Panc1 (cell line): ENCODE measurements at regions not wholly inside any gene's neighbourhood (a gene's known extent, or its start where the extent isn't known, plus 50 kb on each side); places are given as distances from the start of the nearest gene placed in this dataset.

Experiments
- ATAC-seq: fragments of 200-7000 bp; cut with Tn5 transposase; 2 replicates; pipeline ENCODE4 v1.9.1; 2020; ENCODE audit warnings: mild to moderate bottlenecking, moderate library complexity
- BruUV-seq: library from RNA; stranded (reverse); fragments of 400-500 nt; replicated peaks from 2 replicates; lab custom pipeline; 2021; lab: Mats Ljungman, UMichigan
- CTCF ChIA-PET: fragments of 300-600 bp; sonication (Branson Sonifier 250); formaldehyde crosslinking; loops from one replicate; lab custom pipeline; 2022; ENCODE audit warnings: antibody characterized with exemption; lab: Charles Lee
- POLR2A ChIA-PET: fragments of 300-600 bp; sonication (Branson Sonifier 250); formaldehyde crosslinking; loops from one replicate; lab custom pipeline; 2022; ENCODE audit warnings: antibody characterized with exemption; lab: Charles Lee
- DNase-seq: peaks from one replicate; pipeline ENCODE4 v3.0.0-alpha.2; 2010; ENCODE audit warnings: low read depth, low spot score
- H3K27ac ChIP-seq: 2 replicates; pipeline ENCODE4 v1.5.1; 2011; ENCODE audit warnings: mild to moderate bottlenecking, low read length, inconsistent platforms
- H3K27me3 ChIP-seq: fragments of 200-500 bp; sonication (Bioruptor generic); 2 replicates; pipeline ENCODE4 v1.6.0; 2014; ENCODE audit warnings: low read length, inconsistent platforms; ENCODE audit not compliant: control insufficient read depth, insufficient read depth
- H3K36me3 ChIP-seq: fragments of 200-500 bp; sonication (Bioruptor generic); 2 replicates; pipeline ENCODE4 v1.5.1; 2014; ENCODE audit warnings: inconsistent platforms, mild to moderate bottlenecking, low read length, moderate library complexity; ENCODE audit not compliant: control insufficient read depth, insufficient read depth
- H3K4me1 ChIP-seq: 2 replicates; pipeline ENCODE4 v1.5.1; 2011; ENCODE audit warnings: inconsistent platforms, mild to moderate bottlenecking, low read length, moderate library complexity; ENCODE audit not compliant: control insufficient read depth, insufficient read depth
- H3K4me3 ChIP-seq, 2 experiments: 2 replicates each; pipeline ENCODE4 v1.5.1; 2011 to 2012; ENCODE audit warnings: low read depth in 2 of 2, low read length in 2 of 2, mild to moderate bottlenecking in 2 of 2, inconsistent platforms in 1 of 2, moderate library complexity in 1 of 2
- H3K9me3 ChIP-seq: fragments of 200-500 bp; sonication (Bioruptor generic); 2 replicates; pipeline ENCODE4 v1.5.1; 2014; ENCODE audit warnings: low read depth, mild to moderate bottlenecking, inconsistent platforms, low read length, moderate library complexity; ENCODE audit not compliant: control insufficient read depth, insufficient read depth
- POLR2AphosphoS5 ChIP-seq: IDR thresholded peaks from 2 replicates; pipeline ENCODE4 v1.6.1; 2012; ENCODE audit warnings: mild to moderate bottlenecking, low read depth, low read length, moderate library complexity
- REST ChIP-seq, 2 experiments: IDR thresholded peaks; 2 replicates each; pipeline ENCODE4 v1.6.1; 2011 to 2012; ENCODE audit warnings: low read depth in 2 of 2, control low read depth in 1 of 2, low read length in 1 of 2, mild to moderate bottlenecking in 1 of 2, moderate library complexity in 1 of 2; ENCODE audit not compliant: insufficient read depth in 1 of 2
- SIN3A ChIP-seq: IDR thresholded peaks from 2 replicates; pipeline ENCODE4 v1.6.1; 2012; ENCODE audit warnings: low read depth, mild to moderate bottlenecking, low read length, moderate library complexity, borderline replicate concordance; ENCODE audit not compliant: insufficient read depth
- TCF7L2 ChIP-seq: IDR thresholded peaks from 2 replicates; pipeline ENCODE4 v1.6.1; 2011; ENCODE audit warnings: mild to moderate bottlenecking, low read depth, low read length, inconsistent platforms
- in situ Hi-C: cut with HindIII; loops from 2 replicates; pipeline ENCODE4 v1.10.0; 2016; ENCODE audit warnings: low sequenced_read_pairs, low pct_unique_long_range_greater_than_20kb
- intact Hi-C: fragments of 100-400 bp; cut with micrococcal nuclease; formaldehyde crosslinking; loops from one replicate; pipeline ENCODE4 v1.10.0; 2022; ENCODE audit not compliant: unreplicated experiment
- TF ChIP-seq, protein P1 (sequence below): fragments of 450-650 bp; IDR thresholded peaks from 2 replicates; pipeline ENCODE4 v1.5.1; 2017; ENCODE audit warnings: mild to moderate bottlenecking

DNA sequence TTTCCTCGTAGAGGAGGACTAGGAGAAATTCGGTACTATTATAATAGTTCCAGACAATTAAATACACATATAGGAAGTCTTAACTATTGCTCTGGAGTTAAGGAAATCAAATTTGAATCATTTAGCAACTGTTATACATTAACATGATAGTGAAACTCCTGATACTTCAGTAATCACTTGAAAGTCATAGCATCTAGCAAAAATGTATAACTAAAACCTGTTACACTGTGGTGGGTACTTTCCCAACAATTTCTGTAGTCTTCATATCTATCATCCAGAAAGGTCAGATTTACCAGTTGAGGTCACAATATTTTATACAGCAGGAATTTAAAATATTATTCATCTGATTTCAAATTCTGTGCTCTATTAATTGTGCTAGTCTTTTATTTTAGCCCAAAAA is 669.6 kb upstream of the PCDH10 start:
- H3K4me1 ChIP-seq, result no peaks in the 10 kb centered on the region
- intact Hi-C loops (no loop called here), in situ Hi-C loops (no loop called here)
- ChIA-PET CTCF (no interaction called here), POLR2A (no interaction called here)
- H3K27me3 ChIP-seq, result no peaks in the 10 kb centered on the region
- H3K36me3 ChIP-seq, result no peaks in the 10 kb centered on the region
- H3K4me3 ChIP-seq, result no peak overlapping the region
- ATAC-seq, result no peak
- BruUV-seq, result no TSS peak
- TF ChIP-seq, protein P1, sequence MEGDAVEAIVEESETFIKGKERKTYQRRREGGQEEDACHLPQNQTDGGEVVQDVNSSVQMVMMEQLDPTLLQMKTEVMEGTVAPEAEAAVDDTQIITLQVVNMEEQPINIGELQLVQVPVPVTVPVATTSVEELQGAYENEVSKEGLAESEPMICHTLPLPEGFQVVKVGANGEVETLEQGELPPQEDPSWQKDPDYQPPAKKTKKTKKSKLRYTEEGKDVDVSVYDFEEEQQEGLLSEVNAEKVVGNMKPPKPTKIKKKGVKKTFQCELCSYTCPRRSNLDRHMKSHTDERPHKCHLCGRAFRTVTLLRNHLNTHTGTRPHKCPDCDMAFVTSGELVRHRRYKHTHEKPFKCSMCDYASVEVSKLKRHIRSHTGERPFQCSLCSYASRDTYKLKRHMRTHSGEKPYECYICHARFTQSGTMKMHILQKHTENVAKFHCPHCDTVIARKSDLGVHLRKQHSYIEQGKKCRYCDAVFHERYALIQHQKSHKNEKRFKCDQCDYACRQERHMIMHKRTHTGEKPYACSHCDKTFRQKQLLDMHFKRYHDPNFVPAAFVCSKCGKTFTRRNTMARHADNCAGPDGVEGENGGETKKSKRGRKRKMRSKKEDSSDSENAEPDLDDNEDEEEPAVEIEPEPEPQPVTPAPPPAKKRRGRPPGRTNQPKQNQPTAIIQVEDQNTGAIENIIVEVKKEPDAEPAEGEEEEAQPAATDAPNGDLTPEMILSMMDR, result no peak
- TF ChIP-seq TCF7L2 (no peak), SIN3A (no peak), REST (IDR thresholded peaks at IDR 0.05; ENCODE audit: insufficient read depth in 1 of 2, low read depth in 2 of 2, low read length in 1 of 2) (no peak)
- H3K27ac ChIP-seq, result no peak overlapping the region
- H3K9me3 ChIP-seq, result no peaks in the 10 kb centered on the region
- DNase-seq, result no peak

DNA sequence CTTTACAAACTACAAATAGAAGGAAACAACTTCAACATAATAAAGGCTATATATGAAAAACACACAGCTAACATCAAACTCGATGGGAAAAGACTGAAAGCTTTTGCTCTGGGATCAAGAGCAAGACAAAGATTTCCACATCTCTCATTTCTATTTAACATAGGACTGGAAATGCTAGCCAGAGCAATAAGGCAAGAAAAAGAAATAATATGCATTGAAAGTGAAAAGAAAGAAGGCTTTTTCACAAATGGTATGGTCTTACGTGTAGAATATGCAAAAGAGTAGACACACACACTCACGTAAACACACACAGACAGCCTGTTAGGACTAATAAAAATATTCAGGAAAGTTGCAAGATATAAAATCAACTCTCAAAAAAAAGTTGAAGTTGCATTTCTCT is 660.5 kb upstream of the PCDH10 start:
- TF ChIP-seq REST (IDR thresholded peaks at IDR 0.05; ENCODE audit: insufficient read depth in 1 of 2, low read depth in 2 of 2, low read length in 1 of 2) (no peak), TCF7L2 (no peak), SIN3A (no peak), POLR2AphosphoS5 (no peak)
- TF ChIP-seq, protein P1, result no peak
- Histone ChIP-seq H3K27ac (no peak overlapping the region), H3K4me3 (no peak overlapping the region), H3K36me3 (no peaks in the 10 kb centered on the region), H3K4me1 (no peaks in the 10 kb centered on the region), H3K9me3 (peaks cover 8% of the 10 kb centered on the region; the same call in 1 of the 2 replicates), H3K27me3 (no peaks in the 10 kb centered on the region)
- ATAC-seq, result no peak
- in situ Hi-C loops (no loop called here), intact Hi-C loops (no loop called here)
- ChIA-PET POLR2A (no interaction called here), CTCF (no interaction called here)
- no TSS peak for BruUV-seq
- no peak for DNase-seq
